H9 (cell line): ENCODE measurements at regions not wholly inside any gene's neighbourhood (a gene's known extent, or its start where the extent isn't known, plus 50 kb on each side); places are given as distances from the start of the nearest gene placed in this dataset.

Experiments
- DNase-seq: peaks from one replicate; pipeline ENCODE4 v3.0.0-alpha.2; 2017
- H2AFZ ChIP-seq: one replicate; pipeline ENCODE4 v1.6.1; 2013; ENCODE audit warnings: mild to moderate bottlenecking, low read length, control low read depth, moderate library complexity
- H2AK5ac ChIP-seq: 2 replicates; pipeline ENCODE4 v1.6.1; 2013; ENCODE audit warnings: low read length, control low read depth, mixed read lengths; ENCODE audit not compliant: insufficient read length
- H2BK120ac ChIP-seq: one replicate; pipeline ENCODE4 v1.6.1; 2013; ENCODE audit warnings: low read depth, mild to moderate bottlenecking, low read length, control low read depth, inconsistent platforms; ENCODE audit not compliant: poor library complexity, severe bottlenecking
- H2BK12ac ChIP-seq: 2 replicates; pipeline ENCODE4 v1.6.1; 2013; ENCODE audit warnings: low read length, control low read depth, mixed read lengths, low read depth; ENCODE audit not compliant: insufficient read length
- H2BK15ac ChIP-seq: 2 replicates; pipeline ENCODE4 v1.6.1; 2013; ENCODE audit warnings: low read depth, low read length, control low read depth
- H2BK20ac ChIP-seq: one replicate; pipeline ENCODE4 v1.6.1; 2013; ENCODE audit warnings: low read depth, mild to moderate bottlenecking, low read length, control low read depth, inconsistent platforms; ENCODE audit not compliant: poor library complexity, severe bottlenecking
- H2BK5ac ChIP-seq: 2 replicates; pipeline ENCODE4 v1.6.1; 2013; ENCODE audit warnings: low read length, control low read depth, mixed read lengths; ENCODE audit not compliant: insufficient read length
- H3K14ac ChIP-seq: 2 replicates; pipeline ENCODE4 v1.6.1; 2013; ENCODE audit warnings: low read length, control low read depth; ENCODE audit not compliant: insufficient read depth
- H3K18ac ChIP-seq: 2 replicates; pipeline ENCODE4 v1.6.1; 2013; ENCODE audit warnings: low read depth, mild to moderate bottlenecking, mixed read lengths, low read length, control low read depth; ENCODE audit not compliant: insufficient read length
- H3K23ac ChIP-seq: 2 replicates; pipeline ENCODE4 v1.6.1; 2013; ENCODE audit warnings: low read length, control low read depth, mixed read lengths, low read depth; ENCODE audit not compliant: insufficient read length
- H3K23me2 ChIP-seq: 2 replicates; pipeline ENCODE4 v1.6.1; 2013; ENCODE audit warnings: low read depth, mild to moderate bottlenecking, mixed read lengths, low read length, control low read depth; ENCODE audit not compliant: insufficient read length, poor library complexity, severe bottlenecking
- H3K27ac ChIP-seq: 2 replicates; pipeline ENCODE4 v1.5.1; 2013; ENCODE audit warnings: low read length, control low read depth, mixed read lengths, low read depth; ENCODE audit not compliant: insufficient read length
- H3K27me3 ChIP-seq: 2 replicates; pipeline ENCODE4 v1.6.1; 2013; ENCODE audit warnings: low read length, control low read depth, inconsistent platforms; ENCODE audit not compliant: insufficient read depth
- H3K4ac ChIP-seq: 2 replicates; pipeline ENCODE4 v1.6.1; 2013; ENCODE audit warnings: low read depth, mild to moderate bottlenecking, control low read depth, inconsistent platforms, low read length, moderate library complexity
- H3K4me1 ChIP-seq: 2 replicates; pipeline ENCODE4 v1.6.1; 2013; ENCODE audit warnings: low read length, control low read depth, inconsistent platforms; ENCODE audit not compliant: insufficient read depth
- H3K4me2 ChIP-seq: 2 replicates; pipeline ENCODE4 v1.6.1; 2013; ENCODE audit warnings: low read length, control low read depth, mixed read lengths; ENCODE audit not compliant: insufficient read length, insufficient read depth
- H3K56ac ChIP-seq: 2 replicates; pipeline ENCODE4 v1.6.1; 2013; ENCODE audit warnings: low read depth, mild to moderate bottlenecking, mixed read lengths, low read length, control low read depth; ENCODE audit not compliant: insufficient read length
- H3K79me1 ChIP-seq: 2 replicates; pipeline ENCODE4 v1.6.1; 2013; ENCODE audit warnings: low read depth, mild to moderate bottlenecking, moderate library complexity, low read length, control low read depth, inconsistent platforms; ENCODE audit not compliant: insufficient read depth, poor library complexity, severe bottlenecking
- H3K79me2 ChIP-seq: 2 replicates; pipeline ENCODE4 v1.6.1; 2013; ENCODE audit warnings: low read length, control low read depth, inconsistent platforms; ENCODE audit not compliant: insufficient read depth
- H3K9ac ChIP-seq: 2 replicates; pipeline ENCODE4 v1.6.1; 2013; ENCODE audit warnings: low read length, control low read depth, mixed read lengths; ENCODE audit not compliant: insufficient read length; ENCODE audit errors: extremely low read depth
- H3K9me3 ChIP-seq: one replicate; pipeline ENCODE4 v1.6.1; 2013; ENCODE audit warnings: low read depth, low read length, inconsistent platforms; ENCODE audit not compliant: control insufficient read depth
- H3T11ph ChIP-seq: one replicate; pipeline ENCODE4 v1.6.1; 2013; ENCODE audit warnings: mild to moderate bottlenecking, low read length, control low read depth, inconsistent platforms
- H4K20me1 ChIP-seq: one replicate; pipeline ENCODE4 v1.6.1; 2013; ENCODE audit not compliant: control insufficient read depth, insufficient read length, insufficient read depth
- H4K5ac ChIP-seq: 2 replicates; pipeline ENCODE4 v1.6.1; 2013; ENCODE audit warnings: low read depth, mild to moderate bottlenecking, mixed read lengths, low read length, control low read depth; ENCODE audit not compliant: insufficient read length
- H4K8ac ChIP-seq: replicated peaks from 2 replicates; pipeline ENCODE4 v1.6.1; 2013; ENCODE audit warnings: low read length, control low read depth, mixed read lengths, low read depth; ENCODE audit not compliant: insufficient read length
- H4K91ac ChIP-seq: 2 replicates; pipeline ENCODE4 v1.6.1; 2013; ENCODE audit warnings: low read depth, mild to moderate bottlenecking, moderate library complexity, mixed read lengths, low read length, control low read depth; ENCODE audit not compliant: insufficient read length
- H3K27ac Mint-ChIP-seq, 3 experiments: 2 replicates in 2 of 3; 3 replicates in 1 of 3; pipeline ENCODE4 v1.8.0; 2020 to 2021; ENCODE audit warnings: mixed read lengths in 3 of 3, mild to moderate bottlenecking in 1 of 3, moderate library complexity in 1 of 3
- H3K27me3 Mint-ChIP-seq: 2 replicates; pipeline ENCODE4 v1.8.0; 2021; ENCODE audit warnings: low read depth, mild to moderate bottlenecking, moderate library complexity, mixed read lengths
- H3K36me3 Mint-ChIP-seq, 3 experiments: 2 replicates in 2 of 3; 3 replicates in 1 of 3; pipeline ENCODE4 v1.8.0; 2020 to 2021; ENCODE audit warnings: low read depth in 3 of 3, mixed read lengths in 3 of 3; ENCODE audit not compliant: insufficient read depth in 1 of 3
- H3K4me1 Mint-ChIP-seq, 2 experiments: 2 replicates each; pipeline ENCODE4 v1.8.0; 2020; ENCODE audit warnings: mixed read lengths in 2 of 2
- H3K4me3 Mint-ChIP-seq, 2 experiments: 2 replicates in 1 of 2; 3 replicates in 1 of 2; pipeline ENCODE4 v1.8.0; 2020 to 2021; ENCODE audit warnings: mild to moderate bottlenecking in 2 of 2, mixed read lengths in 2 of 2, moderate library complexity in 1 of 2
- H3K9me3 Mint-ChIP-seq, 2 experiments: 2 replicates in 1 of 2; 3 replicates in 1 of 2; pipeline ENCODE4 v1.8.0; 2020; ENCODE audit warnings: mild to moderate bottlenecking in 2 of 2, mixed read lengths in 2 of 2, moderate library complexity in 1 of 2
- WGBS: extraction: QIAGEN DNeasy Blood & Tissue Kit; methylation state at CpG from one replicate; pipeline ENCODE4 v1.1.7; 2013; ENCODE audit warnings: missing lambda C conversion rate, low lambda C conversion rate, mixed read lengths; ENCODE audit not compliant: insufficient read length; ENCODE audit errors: extremely low coverage; 5-methylcytosine and 5-hydroxymethylcytosine counted together
- TF ChIP-seq, protein P1 (sequence below): fragments of 200-600 bp; sonication (generic); conservative IDR thresholded peaks from 3 replicates; pipeline ENCODE4 v1.8.0; 2021; ENCODE audit warnings: antibody characterized with exemption, mild to moderate bottlenecking

GRCh38 chr1:208569181-208569580 lies 325.0 kb upstream of the PLXNA2 start:
- peaks cover 0 to 2% of the 10 kb centered on the region in 2 experiments; a peak in 1 of 4 replicates for H3K4me1 Mint-ChIP-seq
- H3K9me3 ChIP-seq, result no peaks in the 10 kb centered on the region
- TF ChIP-seq, protein P1, sequence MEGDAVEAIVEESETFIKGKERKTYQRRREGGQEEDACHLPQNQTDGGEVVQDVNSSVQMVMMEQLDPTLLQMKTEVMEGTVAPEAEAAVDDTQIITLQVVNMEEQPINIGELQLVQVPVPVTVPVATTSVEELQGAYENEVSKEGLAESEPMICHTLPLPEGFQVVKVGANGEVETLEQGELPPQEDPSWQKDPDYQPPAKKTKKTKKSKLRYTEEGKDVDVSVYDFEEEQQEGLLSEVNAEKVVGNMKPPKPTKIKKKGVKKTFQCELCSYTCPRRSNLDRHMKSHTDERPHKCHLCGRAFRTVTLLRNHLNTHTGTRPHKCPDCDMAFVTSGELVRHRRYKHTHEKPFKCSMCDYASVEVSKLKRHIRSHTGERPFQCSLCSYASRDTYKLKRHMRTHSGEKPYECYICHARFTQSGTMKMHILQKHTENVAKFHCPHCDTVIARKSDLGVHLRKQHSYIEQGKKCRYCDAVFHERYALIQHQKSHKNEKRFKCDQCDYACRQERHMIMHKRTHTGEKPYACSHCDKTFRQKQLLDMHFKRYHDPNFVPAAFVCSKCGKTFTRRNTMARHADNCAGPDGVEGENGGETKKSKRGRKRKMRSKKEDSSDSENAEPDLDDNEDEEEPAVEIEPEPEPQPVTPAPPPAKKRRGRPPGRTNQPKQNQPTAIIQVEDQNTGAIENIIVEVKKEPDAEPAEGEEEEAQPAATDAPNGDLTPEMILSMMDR, result no peak
- no peaks in the 10 kb centered on the region for H3K27me3 ChIP-seq
- H3K4ac ChIP-seq, result no peak overlapping the region
- H3K23me2 ChIP-seq, result no peaks in the 10 kb centered on the region
- no peak overlapping the region for H3K23ac ChIP-seq
- no peak overlapping the region for H2BK120ac ChIP-seq
- peaks cover 11% of the 10 kb centered on the region in 2 experiments for H3K9me3 Mint-ChIP-seq
- no peak overlapping the region for H3K27ac ChIP-seq
- H3K36me3 Mint-ChIP-seq, result peaks cover 0 to 10% (median 0%) of the 10 kb centered on the region in 3 experiments; a peak in 5 of 7 replicates
- no peak overlapping the region for H2AK5ac ChIP-seq
- H2BK5ac ChIP-seq, result no peak overlapping the region
- no peak overlapping the region for H2BK15ac ChIP-seq
- H4K5ac ChIP-seq, result no peak overlapping the region
- no peak overlapping the region for H3T11ph ChIP-seq
- H3K27me3 Mint-ChIP-seq, result no peaks in the 10 kb centered on the region; the same call in 1 of the 2 replicates
- H4K91ac ChIP-seq, result no peak overlapping the region
- H3K14ac ChIP-seq, result no peak overlapping the region
- H3K9ac ChIP-seq, result no peak overlapping the region
- no peaks in the 10 kb centered on the region for H3K4me1 ChIP-seq
- H3K4me2 ChIP-seq, result no peak overlapping the region
- WGBS, result no CpG with 5 or more reads among the region's 1 CpG
- DNase-seq, result no peak
- no peak overlapping the region for H4K8ac ChIP-seq
- H3K56ac ChIP-seq, result no peak overlapping the region
- no peak overlapping the region for H3K18ac ChIP-seq
- no peak overlapping the region; a peak in 1 of 7 replicates for H3K27ac Mint-ChIP-seq
- H2AFZ ChIP-seq, result no peak overlapping the region
- no peaks in the 10 kb centered on the region for H3K79me1 ChIP-seq
- no peak overlapping the region for H2BK20ac ChIP-seq
- no peak overlapping the region for H2BK12ac ChIP-seq
- H3K79me2 ChIP-seq, result no peaks in the 10 kb centered on the region
- H3K4me3 Mint-ChIP-seq, result no peak overlapping the region
- H4K20me1 ChIP-seq, result no peaks in the 10 kb centered on the region
